K562 (cell line): ENCODE measurements at regions not wholly inside any gene's neighbourhood (a gene's known extent, or its start where the extent isn't known, plus 50 kb on each side); places are given as distances from the start of the nearest gene placed in this dataset.

Source experiments
- ARID4B ChIP-seq: sonication (generic); formaldehyde crosslinking; IDR thresholded peaks from 2 replicates; pipeline ENCODE4 v1.8.0; 2022; ENCODE audit warnings: mild to moderate bottlenecking, missing genetic modification reagents
- EGR1 ChIP-seq: fragments of 450-650 bp; conservative IDR thresholded peaks from 2 replicates; pipeline ENCODE4 v1.6.1; 2017; ENCODE audit warnings: mild to moderate bottlenecking
- EP400 ChIP-seq: fragments of 450-650 bp; IDR thresholded peaks from 2 replicates; pipeline ENCODE4 v1.6.1; 2017; ENCODE audit warnings: antibody characterized with exemption, mild to moderate bottlenecking, moderate library complexity
- FIP1L1 ChIP-seq: fragments of 200-400 bp; formaldehyde crosslinking; IDR thresholded peaks from 2 replicates; pipeline ENCODE4 v1.6.1; 2018; ENCODE audit warnings: mild to moderate bottlenecking, low read depth, low read length; ENCODE audit not compliant: poor library complexity, severe bottlenecking
- FOXM1 ChIP-seq, 2 experiments: fragments of 450-650 bp in 1 of 2; sonication (generic) in 1 of 2; formaldehyde crosslinking in 1 of 2; IDR thresholded peaks; 2 replicates each; pipeline versions ENCODE4 v1.6.1 to v1.9.0; 2017 to 2022; ENCODE audit warnings: low read depth in 2 of 2, mild to moderate bottlenecking in 2 of 2, missing genetic modification reagents in 1 of 2, moderate library complexity in 1 of 2
- HNRNPK ChIP-seq: fragments of 200-400 bp; formaldehyde crosslinking; IDR thresholded peaks from one replicate; pipeline ENCODE4 v1.6.1; 2018; ENCODE audit warnings: mild to moderate bottlenecking, low read depth, low read length; ENCODE audit not compliant: poor library complexity, severe bottlenecking
- LEF1 ChIP-seq: fragments of 450-650 bp; IDR thresholded peaks from 2 replicates; pipeline ENCODE4 v1.6.1; 2016; ENCODE audit warnings: mild to moderate bottlenecking
- MAX ChIP-seq: sonication (generic); formaldehyde crosslinking; IDR thresholded peaks from 2 replicates; pipeline ENCODE4 v1.9.0; 2022; ENCODE audit warnings: mild to moderate bottlenecking, missing genetic modification reagents
- NEUROD1 ChIP-seq: fragments of 150-350 bp; IDR thresholded peaks from 2 replicates; pipeline ENCODE4 v1.6.1; 2014; ENCODE audit warnings: borderline replicate concordance, low read length, low read depth; ENCODE audit not compliant: partially characterized antibody
- NR2C1 ChIP-seq, 2 experiments: fragments of 450-650 bp; IDR thresholded peaks; 2 replicates each; pipeline ENCODE4 v1.6.1; 2017; ENCODE audit warnings: mild to moderate bottlenecking in 2 of 2, antibody characterized with exemption in 1 of 2, inconsistent platforms in 1 of 2, missing compliant biosample characterization in 1 of 2, missing genetic modification characterization in 1 of 2
- PCBP1 ChIP-seq: fragments of 200-400 bp; formaldehyde crosslinking; IDR thresholded peaks from 2 replicates; pipeline ENCODE4 v1.6.1; 2018; ENCODE audit warnings: mild to moderate bottlenecking, low read depth, low read length; ENCODE audit not compliant: poor library complexity, severe bottlenecking
- POU5F1 ChIP-seq: fragments of 150-350 bp; IDR thresholded peaks from 2 replicates; pipeline ENCODE4 v1.6.1; 2014; ENCODE audit warnings: borderline replicate concordance, low read length, low read depth, mild to moderate bottlenecking; ENCODE audit not compliant: partially characterized antibody
- SMARCB1 ChIP-seq: IDR thresholded peaks from 2 replicates; pipeline ENCODE4 v1.6.1; 2011; ENCODE audit warnings: improper control_type of control experiment, low read depth; ENCODE audit not compliant: insufficient read length
- ZNF146 ChIP-seq: IDR thresholded peaks from one replicate; pipeline ENCODE4 v1.6.1; 2018; ENCODE audit warnings: missing compliant biosample characterization; ENCODE audit not compliant: unreplicated experiment
- ZNF274 ChIP-seq: IDR thresholded peaks from 2 replicates; pipeline ENCODE4 v1.6.1; 2011; ENCODE audit warnings: low read depth, mild to moderate bottlenecking, low read length, moderate library complexity, borderline replicate concordance
- TF ChIP-seq, protein P1 (sequence below), 2 experiments: IDR thresholded peaks; 2 replicates each; pipeline ENCODE4 v1.6.1; 2011; ENCODE audit warnings: borderline replicate concordance in 1 of 2, control low read depth in 1 of 2, low read depth in 1 of 2, low read length in 1 of 2, mild to moderate bottlenecking in 1 of 2, mixed read lengths in 1 of 2, moderate library complexity in 1 of 2; ENCODE audit not compliant: insufficient read depth in 1 of 2, insufficient read length in 1 of 2, poor library complexity in 1 of 2, severe bottlenecking in 1 of 2; ENCODE audit errors: extremely low read depth in 1 of 2
- TF ChIP-seq, protein P2 (sequence below): fragments of 450-650 bp; formaldehyde crosslinking; conservative IDR thresholded peaks from 2 replicates; pipeline ENCODE4 v1.4.0; 2022; ENCODE audit warnings: mild to moderate bottlenecking, missing genetic modification characterization

DNA sequence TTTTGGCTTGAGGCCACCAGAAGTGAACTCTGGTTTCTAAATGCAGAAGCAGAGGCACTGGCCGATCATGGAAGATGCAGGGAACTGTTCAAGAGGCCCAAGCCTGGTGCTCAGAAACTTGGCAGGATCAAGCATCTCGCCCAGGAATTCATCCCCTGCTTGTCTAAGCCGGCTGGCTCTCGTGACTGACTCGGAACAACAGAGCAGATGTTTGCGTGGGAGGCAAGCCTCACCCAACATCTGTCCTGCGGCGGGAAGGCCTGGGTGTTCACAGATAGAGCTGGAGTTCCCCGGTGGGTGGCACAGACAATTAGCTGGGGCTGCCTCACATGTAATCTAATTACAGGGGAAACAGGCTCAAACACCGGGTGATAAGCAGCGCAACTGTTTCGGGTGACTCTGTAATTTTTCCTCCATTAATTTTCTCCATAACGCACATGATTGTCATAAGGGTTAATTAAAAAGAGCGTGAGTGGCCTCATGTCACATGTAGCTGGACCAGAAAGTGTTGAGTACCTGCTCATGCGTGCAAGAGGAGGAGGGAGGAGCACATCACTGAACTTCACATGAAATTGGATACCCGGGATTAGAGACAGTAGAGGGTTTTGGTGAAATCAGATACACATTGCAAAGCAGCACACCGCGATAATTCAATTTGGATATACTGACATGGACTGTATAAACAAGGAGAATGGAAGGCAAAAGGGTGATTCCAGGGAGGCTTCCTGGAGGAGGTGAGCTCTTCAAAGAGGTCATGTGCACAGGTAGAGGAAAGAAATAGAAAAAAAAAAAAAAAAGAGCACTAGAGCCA lies 180.0 kb downstream of the ETS2 start (continued):
- TF ChIP-seq ZNF146 (no peak), POU5F1 (no peak), MAX (peak; percentile 60), EP400 (no peak), EGR1 (peak; percentile 95), LEF1 (peak; percentile 54; the same call in 1 of the 2 replicates), NR2C1 (IDR thresholded peaks at IDR 0.05) (no peak), NR2C1 (tag; IDR thresholded peaks at IDR 0.05) (peak; percentile 57), NEUROD1 (peak; percentile 70), FOXM1 (IDR thresholded peaks at IDR 0.05; ENCODE audit: low read depth) (peak; percentile 88), FOXM1 (CRISPR knock-in tag; IDR thresholded peaks at IDR 0.05; ENCODE audit: low read depth) (no peak), SMARCB1 (no peak), PCBP1 (no peak), ZNF274 (peak; percentile 77; the same call in 1 of the 2 replicates), FIP1L1 (no peak), HNRNPK (no peak), ARID4B (CRISPR knock-in tag) (no peak)
- TF ChIP-seq, protein P1, sequence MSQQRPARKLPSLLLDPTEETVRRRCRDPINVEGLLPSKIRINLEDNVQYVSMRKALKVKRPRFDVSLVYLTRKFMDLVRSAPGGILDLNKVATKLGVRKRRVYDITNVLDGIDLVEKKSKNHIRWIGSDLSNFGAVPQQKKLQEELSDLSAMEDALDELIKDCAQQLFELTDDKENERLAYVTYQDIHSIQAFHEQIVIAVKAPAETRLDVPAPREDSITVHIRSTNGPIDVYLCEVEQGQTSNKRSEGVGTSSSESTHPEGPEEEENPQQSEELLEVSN (IDR thresholded peaks at IDR 0.05; ENCODE audit: borderline replicate concordance in 1 of 2, extremely low read depth in 1 of 2, insufficient read depth in 1 of 2, insufficient read length in 1 of 2, low read depth in 1 of 2, low read length in 1 of 2, poor library complexity in 1 of 2, severe bottlenecking in 1 of 2): peak in 1 of 2 experiments; percentile 29
- TF ChIP-seq, protein P2, sequence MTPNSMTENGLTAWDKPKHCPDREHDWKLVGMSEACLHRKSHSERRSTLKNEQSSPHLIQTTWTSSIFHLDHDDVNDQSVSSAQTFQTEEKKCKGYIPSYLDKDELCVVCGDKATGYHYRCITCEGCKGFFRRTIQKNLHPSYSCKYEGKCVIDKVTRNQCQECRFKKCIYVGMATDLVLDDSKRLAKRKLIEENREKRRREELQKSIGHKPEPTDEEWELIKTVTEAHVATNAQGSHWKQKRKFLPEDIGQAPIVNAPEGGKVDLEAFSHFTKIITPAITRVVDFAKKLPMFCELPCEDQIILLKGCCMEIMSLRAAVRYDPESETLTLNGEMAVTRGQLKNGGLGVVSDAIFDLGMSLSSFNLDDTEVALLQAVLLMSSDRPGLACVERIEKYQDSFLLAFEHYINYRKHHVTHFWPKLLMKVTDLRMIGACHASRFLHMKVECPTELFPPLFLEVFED (CRISPR knock-in tag): peak; percentile 78; the same call in 1 of the 2 replicates
